ENCODE measurements at regions not wholly inside any gene's neighbourhood (a gene's known extent, or its start where the extent isn't known, plus 50 kb on each side); places are given as distances from the start of the nearest gene placed in this dataset.

DNA sequence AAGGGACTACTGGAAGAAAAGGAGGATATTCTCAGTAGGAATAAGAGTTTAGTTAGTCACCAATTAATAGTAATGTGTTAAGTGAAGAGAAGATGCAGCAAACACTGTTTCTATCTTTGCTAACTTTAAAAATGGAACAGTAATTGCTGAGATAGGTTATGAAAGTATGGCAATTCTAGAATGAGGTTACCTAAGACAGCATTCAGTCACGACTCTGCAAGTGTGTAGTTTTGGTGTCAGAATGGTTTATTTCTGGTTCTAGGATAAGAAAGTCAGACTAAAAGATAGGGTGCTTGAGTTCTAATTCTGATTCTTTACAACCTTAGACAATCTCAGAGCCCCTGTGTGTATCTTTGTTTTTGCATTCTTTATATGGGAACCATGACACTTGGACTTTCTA lies 138.1 kb downstream of the POU4F1 start:
- Histone ChIP-seq H3K4me2 (no peak overlapping the region), H3K9ac (no peak overlapping the region), H3K4me3 (no peak overlapping the region), H4K20me1 (ENCODE audit: low read depth) (no peaks in the 10 kb centered on the region), H3K4me1 (no peaks in the 10 kb centered on the region), H3K27me3 (no peaks in the 10 kb centered on the region), H3F3A (ENCODE audit: low read depth) (no peaks in the 10 kb centered on the region), H3K27ac (no peak overlapping the region), H3K36me3 (no peaks in the 10 kb centered on the region), H3K79me2 (ENCODE audit: low read depth) (no peaks in the 10 kb centered on the region), H2AFZ (replicated peaks) (no peak overlapping the region), H3K9me3 (ENCODE audit: low read depth) (no peaks in the 10 kb centered on the region)
- no peak for TF ChIP-seq EZH2phosphoT487 (IDR thresholded peaks at IDR 0.05)
- TF ChIP-seq, protein P1, sequence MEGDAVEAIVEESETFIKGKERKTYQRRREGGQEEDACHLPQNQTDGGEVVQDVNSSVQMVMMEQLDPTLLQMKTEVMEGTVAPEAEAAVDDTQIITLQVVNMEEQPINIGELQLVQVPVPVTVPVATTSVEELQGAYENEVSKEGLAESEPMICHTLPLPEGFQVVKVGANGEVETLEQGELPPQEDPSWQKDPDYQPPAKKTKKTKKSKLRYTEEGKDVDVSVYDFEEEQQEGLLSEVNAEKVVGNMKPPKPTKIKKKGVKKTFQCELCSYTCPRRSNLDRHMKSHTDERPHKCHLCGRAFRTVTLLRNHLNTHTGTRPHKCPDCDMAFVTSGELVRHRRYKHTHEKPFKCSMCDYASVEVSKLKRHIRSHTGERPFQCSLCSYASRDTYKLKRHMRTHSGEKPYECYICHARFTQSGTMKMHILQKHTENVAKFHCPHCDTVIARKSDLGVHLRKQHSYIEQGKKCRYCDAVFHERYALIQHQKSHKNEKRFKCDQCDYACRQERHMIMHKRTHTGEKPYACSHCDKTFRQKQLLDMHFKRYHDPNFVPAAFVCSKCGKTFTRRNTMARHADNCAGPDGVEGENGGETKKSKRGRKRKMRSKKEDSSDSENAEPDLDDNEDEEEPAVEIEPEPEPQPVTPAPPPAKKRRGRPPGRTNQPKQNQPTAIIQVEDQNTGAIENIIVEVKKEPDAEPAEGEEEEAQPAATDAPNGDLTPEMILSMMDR (IDR thresholded peaks at IDR 0.05): no peak
- Mint-ChIP-seq H3K27ac (no peak overlapping the region), H3K4me1 (peaks cover 4% of the 10 kb centered on the region), H3K9me3 (no peaks in the 10 kb centered on the region), H3K27me3 (ENCODE audit: insufficient read depth, low read depth) (peaks cover 2% of the 10 kb centered on the region), H3K4me3 (no peak overlapping the region), H3K36me3 (no peaks in the 10 kb centered on the region)
- DNase-seq (ENCODE audit: low spot score): no peak

DNA sequence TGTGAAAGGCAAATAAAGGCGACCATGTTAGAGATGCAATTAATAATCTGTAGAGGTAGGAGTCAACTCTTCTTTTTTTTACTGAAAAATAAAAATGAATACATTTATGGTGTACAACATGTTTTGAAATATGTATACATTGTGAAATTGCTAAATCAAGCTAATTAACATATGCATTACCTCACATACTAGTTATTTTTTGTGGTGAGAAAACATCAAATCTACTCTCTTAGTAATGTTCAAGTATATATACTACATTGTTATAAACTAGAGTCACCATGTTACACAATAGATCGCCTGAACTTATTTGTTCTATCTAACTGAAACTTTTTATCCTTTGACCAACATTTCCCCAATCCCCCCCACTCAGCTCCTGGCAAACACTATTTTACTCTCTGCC lies 143.2 kb downstream of the POU4F1 start:
- Histone ChIP-seq H3K27me3 (no peaks in the 10 kb centered on the region), H4K20me1 (ENCODE audit: low read depth) (no peaks in the 10 kb centered on the region), H3K4me3 (no peak overlapping the region), H3K27ac (no peak overlapping the region), H3K9ac (no peak overlapping the region), H3K36me3 (no peaks in the 10 kb centered on the region), H3F3A (ENCODE audit: low read depth) (no peaks in the 10 kb centered on the region), H2AFZ (replicated peaks) (no peak overlapping the region), H3K79me2 (ENCODE audit: low read depth) (no peaks in the 10 kb centered on the region), H3K9me3 (ENCODE audit: low read depth) (no peaks in the 10 kb centered on the region), H3K4me2 (no peak overlapping the region), H3K4me1 (no peaks in the 10 kb centered on the region)
- H3K9me3 Mint-ChIP-seq: no peaks in the 10 kb centered on the region
- no peak overlapping the region for H3K4me3 Mint-ChIP-seq
- H3K36me3 Mint-ChIP-seq: no peaks in the 10 kb centered on the region
- H3K4me1 Mint-ChIP-seq: no peaks in the 10 kb centered on the region
- peaks cover 2% of the 10 kb centered on the region for H3K27me3 Mint-ChIP-seq (ENCODE audit: insufficient read depth, low read depth)
- no peak for DNase-seq (ENCODE audit: low spot score)
- TF ChIP-seq EZH2phosphoT487 (IDR thresholded peaks at IDR 0.05) (no peak), EZH2 (IDR thresholded peaks at IDR 0.05) (no peak)
- TF ChIP-seq, protein P1 (IDR thresholded peaks at IDR 0.05): no peak
- no peak overlapping the region for H3K27ac Mint-ChIP-seq

DNA sequence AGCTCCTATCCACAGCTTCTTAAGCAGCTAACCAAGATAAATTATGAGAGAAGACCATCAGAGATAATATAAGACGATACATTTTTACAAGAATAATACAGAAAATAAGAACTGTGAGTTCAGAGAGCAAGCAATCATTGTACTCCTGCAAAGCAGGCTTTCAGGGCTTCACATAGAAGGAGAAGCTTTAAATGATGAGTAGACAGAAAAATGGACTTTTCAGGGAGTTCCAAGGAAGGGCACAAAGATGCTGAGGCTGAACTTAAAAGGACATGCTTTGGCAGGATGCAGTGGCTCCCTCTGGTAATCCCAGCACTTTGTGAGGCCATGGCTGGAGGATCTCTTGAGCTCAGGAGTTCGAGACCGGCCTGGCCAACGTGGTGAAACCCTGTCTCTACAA lies 159.5 kb downstream of the POU4F1 start:
- no peak overlapping the region for H2AFZ ChIP-seq (replicated peaks)
- Mint-ChIP-seq H3K4me1 (peaks cover 5% of the 10 kb centered on the region), H3K4me3 (no peak overlapping the region), H3K27me3 (ENCODE audit: insufficient read depth, low read depth) (no peaks in the 10 kb centered on the region), H3K27ac (no peak overlapping the region), H3K9me3 (no peaks in the 10 kb centered on the region), H3K36me3 (no peaks in the 10 kb centered on the region)
- no peak overlapping the region for H3K4me2 ChIP-seq
- no peaks in the 10 kb centered on the region for H3K27me3 ChIP-seq
- H3K9ac ChIP-seq: no peak overlapping the region
- H3K79me2 ChIP-seq (ENCODE audit: low read depth): no peaks in the 10 kb centered on the region
- TF ChIP-seq, protein P1 (IDR thresholded peaks at IDR 0.05): no peak
- TF ChIP-seq EZH2 (IDR thresholded peaks at IDR 0.05): no peak
- no peak for TF ChIP-seq EZH2phosphoT487 (IDR thresholded peaks at IDR 0.05)
- DNase-seq (ENCODE audit: low spot score): no peak
- H3K36me3 ChIP-seq: no peaks in the 10 kb centered on the region
- H3K4me3 ChIP-seq: no peak overlapping the region
- H3K9me3 ChIP-seq (ENCODE audit: low read depth): no peaks in the 10 kb centered on the region
- no peaks in the 10 kb centered on the region for H4K20me1 ChIP-seq (ENCODE audit: low read depth)
- no peak overlapping the region for H3K27ac ChIP-seq
- H3K4me1 ChIP-seq: no peaks in the 10 kb centered on the region
- H3F3A ChIP-seq (ENCODE audit: low read depth): no peaks in the 10 kb centered on the region

DNA sequence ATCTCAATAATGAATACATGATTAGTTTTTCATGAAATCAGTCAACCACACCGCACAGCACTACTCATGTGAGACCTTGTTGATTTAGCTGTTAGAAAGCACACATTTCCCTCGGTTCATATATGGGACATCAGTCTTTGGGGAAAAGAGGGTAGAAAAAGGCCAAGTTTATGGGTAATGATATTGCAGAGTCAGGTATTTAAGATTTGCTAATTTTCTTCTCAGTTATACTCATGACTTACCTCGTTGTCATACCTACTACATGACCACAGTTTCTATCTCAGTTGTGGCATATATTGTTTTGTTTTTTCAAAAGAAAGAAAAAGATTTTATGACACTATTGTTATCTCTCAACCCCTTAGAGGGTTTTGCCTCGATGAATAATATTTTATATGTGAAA lies 165.6 kb downstream of the POU4F1 start:
- Histone ChIP-seq H3K4me2 (no peak overlapping the region), H3K4me3 (no peak overlapping the region), H3K36me3 (no peaks in the 10 kb centered on the region), H3K79me2 (ENCODE audit: low read depth) (no peaks in the 10 kb centered on the region), H3F3A (ENCODE audit: low read depth) (no peaks in the 10 kb centered on the region), H3K27ac (no peak overlapping the region), H3K9me3 (ENCODE audit: low read depth) (no peaks in the 10 kb centered on the region), H3K27me3 (no peaks in the 10 kb centered on the region), H2AFZ (replicated peaks) (no peak overlapping the region), H3K9ac (no peak overlapping the region), H4K20me1 (ENCODE audit: low read depth) (no peaks in the 10 kb centered on the region), H3K4me1 (no peaks in the 10 kb centered on the region)
- DNase-seq (ENCODE audit: low spot score): no peak
- Mint-ChIP-seq H3K36me3 (no peaks in the 10 kb centered on the region), H3K4me3 (no peak overlapping the region), H3K4me1 (peaks cover 4% of the 10 kb centered on the region), H3K9me3 (no peaks in the 10 kb centered on the region), H3K27ac (no peak overlapping the region), H3K27me3 (ENCODE audit: insufficient read depth, low read depth) (no peaks in the 10 kb centered on the region)
- TF ChIP-seq, protein P1 (IDR thresholded peaks at IDR 0.05): no peak
- TF ChIP-seq EZH2phosphoT487 (IDR thresholded peaks at IDR 0.05): no peak
- TF ChIP-seq EZH2 (IDR thresholded peaks at IDR 0.05): no peak

Measured in neural progenitor cell (in vitro differentiated cells).